GM21723 (cell line): ENCODE measurements at regions not wholly inside any gene's neighbourhood (a gene's known extent, or its start where the extent isn't known, plus 50 kb on each side); places are given as distances from the start of the nearest gene placed in this dataset.

Experiments used
- ATAC-seq: cut with Tn5 transposase; IDR thresholded peaks from one replicate; pipeline ENCODE4 v1.9.1; 2021; ENCODE audit warnings: mild to moderate bottlenecking, moderate library complexity; ENCODE audit not compliant: unreplicated experiment

- ATAC-seq: no peak
Measured at GRCh38 chr11:113529606-113530005, 54.4 kb upstream of the DRD2 start.

- ATAC-seq: no peak
Measured at GRCh38 chr11:113528982-113529381, 53.8 kb upstream of the DRD2 start.

- no peak for ATAC-seq
Measured at GRCh38 chr11:113526521-113526920, 51.3 kb upstream of the DRD2 start.
